ENCODE measurements at regions not wholly inside any gene's neighbourhood (a gene's known extent, or its start where the extent isn't known, plus 50 kb on each side); places are given as distances from the start of the nearest gene placed in this dataset.
"Not testable (repeated sequence)": the region's sequence is repeated elsewhere in the genome, so short reads cannot be mapped to it uniquely, and the experiment has no call there.

DNA sequence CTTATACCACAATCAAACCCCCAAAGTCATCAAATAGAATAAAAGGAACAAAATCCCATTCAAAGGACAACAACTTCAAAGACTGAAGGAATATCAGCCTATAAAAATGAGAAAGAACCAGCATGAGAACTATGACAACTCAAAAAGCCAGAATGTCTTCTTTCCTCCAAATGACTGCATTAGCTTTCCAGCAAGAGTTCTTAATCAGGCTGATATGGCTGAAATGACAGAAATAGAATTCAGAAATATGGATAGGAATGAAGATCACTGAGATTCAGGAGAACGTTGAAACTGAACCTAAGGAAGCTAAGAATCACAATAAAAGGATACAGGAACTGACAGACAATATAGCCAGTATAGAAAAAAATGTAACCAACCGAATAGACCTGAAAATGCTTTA lies 109.5 kb downstream of the SINHCAF start:
- no peak for DNase-seq (ENCODE audit: low read depth)

DNA sequence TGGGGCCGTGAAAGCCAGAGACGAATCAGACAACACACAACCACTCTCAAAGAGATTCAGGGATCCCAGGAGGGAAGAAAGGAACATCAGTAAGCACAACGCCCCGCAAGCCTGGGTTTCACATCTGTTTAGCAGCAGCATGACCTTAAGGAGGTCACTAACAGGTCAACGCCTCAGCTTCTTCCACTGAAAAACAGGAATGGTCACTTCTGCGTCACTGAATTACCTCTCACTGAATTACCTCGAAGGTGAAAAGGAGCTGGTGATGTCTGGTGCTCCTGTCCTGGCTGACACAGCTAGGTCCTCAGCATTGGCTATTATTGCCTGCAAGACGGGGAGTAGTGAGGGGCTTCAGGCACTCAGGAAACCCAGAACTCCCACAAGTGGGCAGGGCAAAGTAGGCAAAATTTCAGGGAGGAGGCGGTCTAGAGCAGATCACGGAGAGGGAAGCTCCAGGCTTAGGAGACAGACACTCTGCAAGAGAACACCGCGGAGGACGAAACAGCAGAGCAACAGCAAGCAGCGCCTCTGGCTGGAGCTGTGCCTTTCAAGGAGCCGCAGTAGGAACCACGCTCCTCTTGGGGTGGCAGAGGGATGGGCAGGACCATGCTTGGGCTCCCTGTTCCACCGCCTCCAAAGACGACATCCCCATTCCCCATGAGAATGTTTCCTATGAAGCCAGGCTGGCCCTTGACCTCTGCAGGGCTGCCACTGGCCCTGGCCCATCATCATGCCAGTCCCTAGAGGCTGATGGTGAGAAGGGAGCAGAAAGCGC lies 108.4 kb downstream of the SINHCAF start:
- no peak for DNase-seq (ENCODE audit: low read depth)

DNA sequence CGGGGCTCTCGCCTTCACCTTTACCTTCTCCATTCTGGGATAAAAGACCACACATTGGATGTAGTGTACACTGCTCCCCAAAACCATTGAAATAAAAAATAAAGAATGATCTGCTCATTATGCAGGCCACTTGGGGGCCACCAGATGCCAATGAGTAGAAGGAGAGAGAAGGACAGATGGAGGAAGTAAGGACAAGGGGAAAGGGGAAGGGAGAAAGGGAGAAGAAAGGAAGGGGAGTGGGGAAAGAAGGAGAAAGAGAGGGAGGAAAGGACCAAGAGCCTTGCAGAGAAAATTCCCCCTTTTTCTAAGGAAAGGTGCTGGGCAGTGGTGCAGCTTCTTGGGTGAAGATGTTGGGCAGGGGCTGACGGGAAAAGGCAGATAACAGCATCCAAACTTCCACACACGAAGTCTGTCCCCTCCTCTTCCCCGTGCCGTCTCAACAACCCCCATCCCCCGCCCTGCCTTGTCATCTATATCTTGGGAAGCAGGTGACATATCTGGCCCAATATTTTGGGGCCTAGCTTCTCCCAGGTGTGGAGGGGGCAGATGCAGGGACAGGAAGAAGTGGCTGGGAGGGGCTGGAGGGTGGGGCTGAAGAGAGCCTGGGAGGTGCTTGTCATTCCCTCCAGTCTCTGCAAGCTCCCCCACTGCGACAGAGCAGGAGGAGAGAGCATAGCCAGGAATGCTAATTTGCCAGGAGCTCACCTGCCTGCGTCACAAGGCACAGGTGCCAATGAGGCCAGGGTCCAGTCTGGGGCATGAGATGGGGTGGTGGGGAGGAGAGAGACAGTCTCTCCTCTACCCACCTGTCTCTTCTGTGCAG lies 107.5 kb downstream of the SINHCAF start:
- no peak for DNase-seq (ENCODE audit: low read depth)

- DNase-seq (ENCODE audit: low read depth), result no peak
Measured at GRCh38 chr12:31219521-31219920, 106.4 kb downstream of the SINHCAF start.

GRCh38 chr12:31220061-31220460 lies 105.9 kb downstream of the SINHCAF start:
- no peak for DNase-seq (ENCODE audit: low read depth)

DNA sequence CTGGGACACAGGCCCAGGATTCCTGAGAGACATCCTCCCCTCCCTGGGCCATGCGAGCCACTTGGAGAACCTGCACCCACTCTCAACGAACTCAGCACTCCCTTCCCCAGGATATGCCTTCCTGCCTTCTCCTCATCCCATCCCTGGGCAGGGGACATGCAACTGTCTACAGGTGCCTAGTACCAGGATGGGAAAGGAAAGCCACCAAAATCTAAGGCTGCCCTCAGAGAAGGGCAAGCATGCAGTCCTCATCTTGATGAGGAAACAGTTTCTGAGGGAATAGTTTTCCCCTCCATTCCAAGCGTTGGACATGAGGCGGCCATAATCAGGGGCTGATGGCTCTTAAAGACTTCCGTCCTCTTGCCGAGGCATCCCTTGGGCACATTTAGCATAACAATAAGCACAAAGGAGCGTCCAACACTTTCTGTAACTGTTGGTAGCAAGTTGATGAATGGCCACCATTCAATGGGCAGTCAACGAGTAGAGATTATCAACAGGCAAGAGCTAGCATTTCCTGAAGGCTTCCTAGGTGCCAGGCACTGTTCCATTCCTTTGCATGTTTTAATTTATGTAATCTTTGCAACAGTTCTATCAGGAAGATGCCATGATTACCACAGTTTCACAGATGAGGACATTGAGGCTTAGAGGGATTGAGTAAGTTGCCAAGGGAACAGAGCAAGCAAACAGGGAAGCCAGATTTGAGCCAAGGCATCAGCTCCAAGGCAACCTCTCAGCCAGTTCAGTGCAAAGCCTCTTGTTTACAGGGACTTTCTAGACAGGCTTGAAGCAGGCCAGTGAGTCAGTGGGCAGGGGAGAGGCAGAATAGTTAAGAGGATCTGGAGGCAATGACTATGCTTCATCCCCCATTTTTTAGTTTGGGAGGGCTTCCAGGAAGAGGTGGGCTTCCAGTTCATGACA lies 105.1 kb downstream of the SINHCAF start:
- DNase-seq (ENCODE audit: low read depth), result no peak

- no peak for DNase-seq (ENCODE audit: low read depth)
Measured at GRCh38 chr12:31221551-31221945, 104.4 kb downstream of the SINHCAF start.

- DNase-seq (ENCODE audit: low read depth), result no peak
Measured at GRCh38 chr12:31222620-31223222, 103.2 kb downstream of the SINHCAF start.

DNA sequence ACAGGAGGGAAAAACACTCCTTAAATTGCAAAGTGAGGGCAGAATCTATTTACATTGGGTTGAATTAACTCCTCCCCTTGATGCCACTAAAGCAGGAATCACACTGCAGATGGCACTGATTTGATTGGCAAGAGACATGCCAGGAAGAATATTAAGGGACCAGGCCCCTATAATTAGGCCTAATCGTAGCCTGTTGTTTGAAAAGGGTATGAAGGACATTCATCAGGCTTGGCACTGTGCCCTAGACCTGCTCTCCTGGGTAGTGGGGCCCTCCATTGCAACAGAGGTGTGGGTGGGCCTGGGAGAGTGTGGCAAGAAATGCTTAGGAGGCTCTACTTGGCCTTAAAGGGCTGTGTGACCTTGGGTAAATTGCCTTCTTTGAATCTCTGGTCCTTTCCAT lies 102.3 kb downstream of the SINHCAF start:
- DNase-seq (ENCODE audit: low read depth), result not testable (repeated sequence)

DNA sequence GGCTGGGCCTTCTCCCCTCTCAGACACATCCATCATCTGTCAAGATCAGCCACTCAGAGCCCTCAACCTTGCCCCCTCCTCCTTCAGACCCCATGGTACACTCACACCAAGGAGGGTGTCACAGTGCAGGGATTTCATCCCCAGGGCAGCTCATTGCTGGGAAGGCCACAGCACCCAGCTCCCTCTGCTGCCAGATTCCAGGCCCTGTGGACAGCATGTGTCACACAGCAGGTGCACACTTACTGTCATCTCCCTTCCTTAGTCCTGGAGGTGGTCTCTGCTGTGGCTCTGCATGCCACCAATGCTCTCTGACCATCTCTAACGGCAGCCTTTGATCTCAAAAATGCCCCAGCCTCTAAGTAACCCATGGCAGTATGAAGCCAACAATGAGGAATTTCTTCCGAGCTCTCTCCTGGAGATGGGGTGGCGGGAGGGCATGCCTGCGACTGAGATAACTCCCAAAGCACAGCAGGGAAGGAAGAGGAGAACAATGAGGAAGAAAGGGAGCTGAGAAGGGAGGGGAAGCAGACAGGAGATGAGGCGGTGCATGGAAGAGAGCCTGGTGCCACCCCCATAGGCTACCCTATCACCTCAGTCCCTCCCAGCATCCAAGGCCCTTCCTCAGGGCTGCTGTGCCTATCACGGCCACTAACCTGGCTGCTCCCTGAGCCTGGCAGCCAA lies 101.0 kb downstream of the SINHCAF start:
- DNase-seq (ENCODE audit: low read depth), result no peak

GRCh38 chr12:31225656-31226535 lies 100.1 kb downstream of the SINHCAF start:
- DNase-seq (ENCODE audit: low read depth), result no peak

GRCh38 chr12:31226639-31227038 lies 99.3 kb downstream of the SINHCAF start:
- DNase-seq (ENCODE audit: low read depth), result no peak

GRCh38 chr12:31227401-31227981 lies 98.5 kb downstream of the SINHCAF start:
- no peak for DNase-seq (ENCODE audit: low read depth)

GRCh38 chr12:31228811-31229792 lies 96.8 kb downstream of the SINHCAF start:
- no peak for DNase-seq (ENCODE audit: low read depth)

GRCh38 chr12:31230004-31230403 lies 95.9 kb downstream of the SINHCAF start:
- DNase-seq (ENCODE audit: low read depth), result no peak
